GM12864 (cell line): ENCODE measurements at regions not wholly inside any gene's neighbourhood (a gene's known extent, or its start where the extent isn't known, plus 50 kb on each side); places are given as distances from the start of the nearest gene placed in this dataset.
"Not testable (repeated sequence)": the region's sequence is repeated elsewhere in the genome, so short reads cannot be mapped to it uniquely, and the experiment has no call there.

Source experiments
- DNase-seq: peaks from one replicate; pipeline ENCODE4 v3.0.0-alpha.2; 2011; ENCODE audit warnings: low read depth
- H3K4me3 ChIP-seq: 2 replicates; pipeline ENCODE4 v1.5.1; 2011; ENCODE audit warnings: mild to moderate bottlenecking, low read depth, low read length, control low read depth
- CTCF ChIP-seq: IDR thresholded peaks from 2 replicates; pipeline ENCODE4 v1.5.1; 2011; ENCODE audit warnings: low read depth, mild to moderate bottlenecking, moderate library complexity, low read length, control low read depth, inconsistent platforms; ENCODE audit errors: missing control alignments

GRCh38 chr1:204792354-204792692, 78.3 kb upstream of the NFASC start:
- H3K4me3 ChIP-seq: no peak overlapping the region
- no peak for TF ChIP-seq CTCF
- no peak for DNase-seq

GRCh38 chr1:204793259-204793914, 77.3 kb upstream of the NFASC start:
- no peak for DNase-seq
- no peak for TF ChIP-seq CTCF
- H3K4me3 ChIP-seq: no peak overlapping the region

- not testable (repeated sequence) for H3K4me3 ChIP-seq, DNase-seq
Measured at GRCh38 chr1:204796886-204797285, 73.8 kb upstream of the NFASC start.

GRCh38 chr1:204797401-204797800, 73.3 kb upstream of the NFASC start:
- TF ChIP-seq CTCF: no peak

GRCh38 chr1:204799630-204800029, 71.0 kb upstream of the NFASC start:
- H3K4me3 ChIP-seq: no peak overlapping the region
- DNase-seq: no peak
- TF ChIP-seq CTCF: no peak

More at GRCh38 chr1:204797401-204797800, 73.3 kb upstream of the NFASC start:
- no peak for DNase-seq
- no peak overlapping the region for H3K4me3 ChIP-seq

GRCh38 chr1:204801211-204801610, 69.5 kb upstream of the NFASC start:
- DNase-seq: no peak
- no peak overlapping the region for H3K4me3 ChIP-seq
- TF ChIP-seq CTCF: no peak

- DNase-seq: no peak
- no peak for TF ChIP-seq CTCF
Measured at GRCh38 chr1:204802401-204803175, 68.1 kb upstream of the NFASC start.

More at GRCh38 chr1:204802401-204803175, 68.1 kb upstream of the NFASC start:
- no peak overlapping the region for H3K4me3 ChIP-seq
